PC-9 (cell line): ENCODE measurements at regions not wholly inside any gene's neighbourhood (a gene's known extent, or its start where the extent isn't known, plus 50 kb on each side); places are given as distances from the start of the nearest gene placed in this dataset.

ENCODE experiments used
- EZH2 ChIP-seq: fragments of 200-600 bp; sonication (generic); IDR thresholded peaks from 2 replicates; pipeline ENCODE4 v1.8.0; 2017; ENCODE audit warnings: antibody characterized with exemption, low read depth
- TF ChIP-seq, protein P1 (sequence below): fragments of 200-600 bp; sonication (generic); conservative IDR thresholded peaks from 2 replicates; pipeline ENCODE4 v1.6.1; 2017; ENCODE audit warnings: mixed run types, antibody characterized with exemption, mild to moderate bottlenecking, moderate library complexity

GRCh38 chr16:26709175-26709574 lies 357.6 kb upstream of the C16orf82 start:
- TF ChIP-seq, protein P1, sequence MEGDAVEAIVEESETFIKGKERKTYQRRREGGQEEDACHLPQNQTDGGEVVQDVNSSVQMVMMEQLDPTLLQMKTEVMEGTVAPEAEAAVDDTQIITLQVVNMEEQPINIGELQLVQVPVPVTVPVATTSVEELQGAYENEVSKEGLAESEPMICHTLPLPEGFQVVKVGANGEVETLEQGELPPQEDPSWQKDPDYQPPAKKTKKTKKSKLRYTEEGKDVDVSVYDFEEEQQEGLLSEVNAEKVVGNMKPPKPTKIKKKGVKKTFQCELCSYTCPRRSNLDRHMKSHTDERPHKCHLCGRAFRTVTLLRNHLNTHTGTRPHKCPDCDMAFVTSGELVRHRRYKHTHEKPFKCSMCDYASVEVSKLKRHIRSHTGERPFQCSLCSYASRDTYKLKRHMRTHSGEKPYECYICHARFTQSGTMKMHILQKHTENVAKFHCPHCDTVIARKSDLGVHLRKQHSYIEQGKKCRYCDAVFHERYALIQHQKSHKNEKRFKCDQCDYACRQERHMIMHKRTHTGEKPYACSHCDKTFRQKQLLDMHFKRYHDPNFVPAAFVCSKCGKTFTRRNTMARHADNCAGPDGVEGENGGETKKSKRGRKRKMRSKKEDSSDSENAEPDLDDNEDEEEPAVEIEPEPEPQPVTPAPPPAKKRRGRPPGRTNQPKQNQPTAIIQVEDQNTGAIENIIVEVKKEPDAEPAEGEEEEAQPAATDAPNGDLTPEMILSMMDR: no peak
- no peak for TF ChIP-seq EZH2
